ENCODE measurements at regions not wholly inside any gene's neighbourhood (a gene's known extent, or its start where the extent isn't known, plus 50 kb on each side); places are given as distances from the start of the nearest gene placed in this dataset.

- TF ChIP-seq BHLHE40 (IDR thresholded peaks at IDR 0.05; ENCODE audit: borderline replicate concordance) (no peak), SP1 (IDR thresholded peaks at IDR 0.05) (no peak), ARNT (IDR thresholded peaks at IDR 0.05) (no peak), ELF4 (IDR thresholded peaks at IDR 0.05) (no peak), FOXA1 (IDR thresholded peaks at IDR 0.05) (no peak), CTBP1 (IDR thresholded peaks at IDR 0.05; ENCODE audit: borderline replicate concordance) (no peak), L3MBTL2 (conservative IDR thresholded peaks at IDR 0.05) (no peak), LEF1 (IDR thresholded peaks at IDR 0.05; ENCODE audit: borderline replicate concordance) (no peak), FOXM1 (IDR thresholded peaks at IDR 0.05; ENCODE audit: borderline replicate concordance) (no peak), HDGF (IDR thresholded peaks at IDR 0.05; ENCODE audit: borderline replicate concordance) (no peak), ZNF384 (IDR thresholded peaks at IDR 0.05) (no peak), FOXK2 (IDR thresholded peaks at IDR 0.05) (no peak), SUZ12 (IDR thresholded peaks at IDR 0.05) (no peak), TARDBP (IDR thresholded peaks at IDR 0.05) (no peak), NFRKB (IDR thresholded peaks at IDR 0.05) (no peak)
- TF ChIP-seq, protein P1, sequence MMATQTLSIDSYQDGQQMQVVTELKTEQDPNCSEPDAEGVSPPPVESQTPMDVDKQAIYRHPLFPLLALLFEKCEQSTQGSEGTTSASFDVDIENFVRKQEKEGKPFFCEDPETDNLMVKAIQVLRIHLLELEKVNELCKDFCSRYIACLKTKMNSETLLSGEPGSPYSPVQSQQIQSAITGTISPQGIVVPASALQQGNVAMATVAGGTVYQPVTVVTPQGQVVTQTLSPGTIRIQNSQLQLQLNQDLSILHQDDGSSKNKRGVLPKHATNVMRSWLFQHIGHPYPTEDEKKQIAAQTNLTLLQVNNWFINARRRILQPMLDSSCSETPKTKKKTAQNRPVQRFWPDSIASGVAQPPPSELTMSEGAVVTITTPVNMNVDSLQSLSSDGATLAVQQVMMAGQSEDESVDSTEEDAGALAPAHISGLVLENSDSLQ (IDR thresholded peaks at IDR 0.05), result no peak
- ChIA-PET CTCF (no interaction called here), POLR2A (no interaction called here)
- no peak for DNase-seq (ENCODE audit: extremely low spot score)
These were observed 573.6 kb upstream of the ARRDC4 start for GRCh38 chr15:97386940-97387339.

GRCh38 chr15:97401195-97401594 is 559.3 kb upstream of the ARRDC4 start:
- DNase-seq (ENCODE audit: extremely low spot score), result no peak
- ChIA-PET CTCF (no interaction called here), POLR2A (no interaction called here)
- no peak for TF ChIP-seq LEF1 (IDR thresholded peaks at IDR 0.05; ENCODE audit: borderline replicate concordance)
- TF ChIP-seq SP1 (IDR thresholded peaks at IDR 0.05), result no peak
- TF ChIP-seq ARNT (IDR thresholded peaks at IDR 0.05), result no peak
- TF ChIP-seq TARDBP (IDR thresholded peaks at IDR 0.05), result no peak
- no peak for TF ChIP-seq HDGF (IDR thresholded peaks at IDR 0.05; ENCODE audit: borderline replicate concordance)
- no peak for TF ChIP-seq ELF4 (IDR thresholded peaks at IDR 0.05)
- no peak for TF ChIP-seq ZNF384 (IDR thresholded peaks at IDR 0.05)
- no peak for TF ChIP-seq FOXA1 (IDR thresholded peaks at IDR 0.05)

- no peak for DNase-seq (ENCODE audit: extremely low spot score)
- POLR2A ChIA-PET, result no interaction called here
- CTCF ChIA-PET, result no interaction called here
- no peak for TF ChIP-seq LEF1 (IDR thresholded peaks at IDR 0.05; ENCODE audit: borderline replicate concordance)
- TF ChIP-seq ELF4 (IDR thresholded peaks at IDR 0.05), result no peak
- no peak for TF ChIP-seq ZNF384 (IDR thresholded peaks at IDR 0.05)
- TF ChIP-seq FOXA1 (IDR thresholded peaks at IDR 0.05), result no peak
- TF ChIP-seq ARNT (IDR thresholded peaks at IDR 0.05), result no peak
- no peak for TF ChIP-seq SP1 (IDR thresholded peaks at IDR 0.05)
- TF ChIP-seq CTBP1 (IDR thresholded peaks at IDR 0.05; ENCODE audit: borderline replicate concordance), result no peak
- TF ChIP-seq BHLHE40 (IDR thresholded peaks at IDR 0.05; ENCODE audit: borderline replicate concordance), result no peak
- no peak for TF ChIP-seq SUZ12 (IDR thresholded peaks at IDR 0.05)
- TF ChIP-seq, protein P1 (IDR thresholded peaks at IDR 0.05), result no peak
- no peak for TF ChIP-seq L3MBTL2 (conservative IDR thresholded peaks at IDR 0.05)
- no peak for TF ChIP-seq FOXK2 (IDR thresholded peaks at IDR 0.05)
- no peak for TF ChIP-seq NFRKB (IDR thresholded peaks at IDR 0.05)
- no peak for TF ChIP-seq TARDBP (IDR thresholded peaks at IDR 0.05)
- no peak for TF ChIP-seq HDGF (IDR thresholded peaks at IDR 0.05; ENCODE audit: borderline replicate concordance)
- no peak for TF ChIP-seq FOXM1 (IDR thresholded peaks at IDR 0.05; ENCODE audit: borderline replicate concordance)
These were observed 558.5 kb upstream of the ARRDC4 start for GRCh38 chr15:97401970-97402369.

- ChIA-PET POLR2A (no interaction called here), CTCF (interaction anchor here (0.6 kb wide), 1 partner anchor 248 kb away, joined by 3 read pairs; no protein-coding TSS in a partner anchor)
- DNase-seq (ENCODE audit: extremely low spot score), result no peak
- TF ChIP-seq LEF1 (IDR thresholded peaks at IDR 0.05; ENCODE audit: borderline replicate concordance) (no peak), TARDBP (IDR thresholded peaks at IDR 0.05) (no peak), CTBP1 (IDR thresholded peaks at IDR 0.05; ENCODE audit: borderline replicate concordance) (no peak), ELF4 (IDR thresholded peaks at IDR 0.05) (no peak), BHLHE40 (IDR thresholded peaks at IDR 0.05; ENCODE audit: borderline replicate concordance) (no peak), FOXA1 (IDR thresholded peaks at IDR 0.05) (no peak), FOXM1 (IDR thresholded peaks at IDR 0.05; ENCODE audit: borderline replicate concordance) (no peak), SUZ12 (IDR thresholded peaks at IDR 0.05) (no peak), NFRKB (IDR thresholded peaks at IDR 0.05) (no peak), SP1 (IDR thresholded peaks at IDR 0.05) (no peak), L3MBTL2 (conservative IDR thresholded peaks at IDR 0.05) (no peak), ARNT (IDR thresholded peaks at IDR 0.05) (no peak), FOXK2 (IDR thresholded peaks at IDR 0.05) (no peak)
- TF ChIP-seq, protein P1 (IDR thresholded peaks at IDR 0.05), result no peak
These were observed 553.7 kb upstream of the ARRDC4 start for GRCh38 chr15:97406841-97407240.

- TF ChIP-seq SUZ12 (IDR thresholded peaks at IDR 0.05), result no peak
- TF ChIP-seq SP1 (IDR thresholded peaks at IDR 0.05), result no peak
- no peak for TF ChIP-seq ZNF384 (IDR thresholded peaks at IDR 0.05)
- no peak for TF ChIP-seq HDGF (IDR thresholded peaks at IDR 0.05; ENCODE audit: borderline replicate concordance)
- TF ChIP-seq, protein P1 (IDR thresholded peaks at IDR 0.05), result no peak
- TF ChIP-seq LEF1 (IDR thresholded peaks at IDR 0.05; ENCODE audit: borderline replicate concordance), result no peak
- no peak for TF ChIP-seq ARNT (IDR thresholded peaks at IDR 0.05)
- no peak for TF ChIP-seq BHLHE40 (IDR thresholded peaks at IDR 0.05; ENCODE audit: borderline replicate concordance)
- no peak for TF ChIP-seq FOXK2 (IDR thresholded peaks at IDR 0.05)
- no peak for TF ChIP-seq ELF4 (IDR thresholded peaks at IDR 0.05)
- TF ChIP-seq FOXM1 (IDR thresholded peaks at IDR 0.05; ENCODE audit: borderline replicate concordance), result no peak
- TF ChIP-seq NFRKB (IDR thresholded peaks at IDR 0.05), result no peak
- TF ChIP-seq L3MBTL2 (conservative IDR thresholded peaks at IDR 0.05), result no peak
- no peak for TF ChIP-seq FOXA1 (IDR thresholded peaks at IDR 0.05)
- no peak for TF ChIP-seq TARDBP (IDR thresholded peaks at IDR 0.05)
- no peak for TF ChIP-seq CTBP1 (IDR thresholded peaks at IDR 0.05; ENCODE audit: borderline replicate concordance)
- CTCF ChIA-PET, result no interaction called here
- no peak for DNase-seq (ENCODE audit: extremely low spot score)
- POLR2A ChIA-PET, result no interaction called here
These were observed 549.5 kb upstream of the ARRDC4 start for GRCh38 chr15:97410897-97411575.

All from HEK293T (cell line).